Natural killer cell (primary cell): ENCODE measurements at regions not wholly inside any gene's neighbourhood (a gene's known extent, or its start where the extent isn't known, plus 50 kb on each side); places are given as distances from the start of the nearest gene placed in this dataset.

Source experiments
- ATAC-seq, 3 donors: fragments of 150-1000 bp in 2 of 3; fragments of 200-7000 bp in 1 of 3; cut with Tn5 transposase; 1 replicate in 1 of 3; 2 replicates in 2 of 3; pipeline ENCODE4 v1.10.0; 2021; ENCODE audit warnings: mild to moderate bottlenecking in 2 of 3, moderate library complexity in 2 of 3
- DNase-seq, 2 donors: peaks; one replicate each; pipeline versions ENCODE4 v3.0.0 to v3.0.0-alpha.2; 2013 to 2021; ENCODE audit warnings: mixed read lengths in 1 of 2
- H3K27ac ChIP-seq: one replicate; pipeline ENCODE4 v1.5.1; 2013; ENCODE audit warnings: mild to moderate bottlenecking, low read length
- H3K27me3 ChIP-seq: one replicate; pipeline ENCODE4 v1.6.1; 2013; ENCODE audit warnings: low read length; ENCODE audit not compliant: control insufficient read depth, insufficient read depth
- H3K36me3 ChIP-seq: one replicate; pipeline ENCODE4 v1.6.1; 2013; ENCODE audit warnings: low read length; ENCODE audit not compliant: control insufficient read depth, insufficient read depth
- H3K4me1 ChIP-seq: one replicate; pipeline ENCODE4 v1.6.1; 2013; ENCODE audit warnings: low read length; ENCODE audit not compliant: control insufficient read depth, insufficient read depth
- H3K4me3 ChIP-seq: one replicate; pipeline ENCODE4 v1.5.1; 2013; ENCODE audit warnings: low read length
- H3K9me3 ChIP-seq: one replicate; pipeline ENCODE4 v1.6.1; 2013; ENCODE audit warnings: low read length; ENCODE audit not compliant: control insufficient read depth, insufficient read depth
- H3K27ac Mint-ChIP-seq, 2 donors: one replicate each; pipeline ENCODE4 v1.8.0; 2022; ENCODE audit warnings: mild to moderate bottlenecking in 2 of 2, mixed read lengths in 2 of 2, moderate library complexity in 1 of 2
- H3K27me3 Mint-ChIP-seq, 2 donors: one replicate each; pipeline ENCODE4 v1.8.0; 2022; ENCODE audit warnings: low read depth in 2 of 2, mixed read lengths in 2 of 2
- H3K36me3 Mint-ChIP-seq: one replicate; pipeline ENCODE4 v1.8.0; 2022; ENCODE audit warnings: mixed read lengths
- H3K4me1 Mint-ChIP-seq, 2 donors: one replicate each; pipeline ENCODE4 v1.8.0; 2022; ENCODE audit warnings: mixed read lengths in 2 of 2
- H3K4me3 Mint-ChIP-seq: one replicate; pipeline ENCODE4 v1.8.0; 2022; ENCODE audit warnings: mild to moderate bottlenecking, moderate library complexity, mixed read lengths
- H3K9me3 Mint-ChIP-seq, 2 donors: one replicate each; pipeline ENCODE4 v1.8.0; 2022; ENCODE audit warnings: mixed read lengths in 2 of 2
- CTCF ChIP-seq: fragments of 200-600 bp; IDR thresholded peaks from one replicate; pipeline ENCODE4 v1.8.0; 2022; ENCODE audit warnings: antibody characterized with exemption
- WGBS: methylation state at CpG from one replicate; pipeline ENCODE4 v1.1.7; 2013; ENCODE audit warnings: missing lambda C conversion rate; ENCODE audit not compliant: insufficient coverage; 5-methylcytosine and 5-hydroxymethylcytosine counted together
- intact Hi-C: fragments of 100-400 bp; cut with micrococcal nuclease; formaldehyde crosslinking; loops from one replicate; pipeline ENCODE4 v1.14.2; 2022

GRCh38 chr2:64371727-64372126, 82.2 kb upstream of the LGALSL start:
- no peaks in the 10 kb centered on the region for H3K27me3 ChIP-seq
- 94% methylated on average over 2 of the region's 2 CpGs for whole genome bisulfite sequencing
- no peak for TF ChIP-seq CTCF
- intact Hi-C loops, result no loop called here
- H3K4me1 Mint-ChIP-seq, result no peaks in the 10 kb centered on the region
- H3K4me1 ChIP-seq, result no peaks in the 10 kb centered on the region
- peaks cover 8% of the 10 kb centered on the region for H3K9me3 ChIP-seq
- no peak overlapping the region for H3K4me3 Mint-ChIP-seq
- no peak overlapping the region for H3K27ac ChIP-seq
- H3K9me3 Mint-ChIP-seq, result no peaks in the 10 kb centered on the region
- no peak for DNase-seq
- peaks cover 4 to 16% of the 10 kb centered on the region in 2 donors for H3K27me3 Mint-ChIP-seq
- no peak for ATAC-seq
- H3K36me3 ChIP-seq, result no peaks in the 10 kb centered on the region
- no peak overlapping the region for H3K4me3 ChIP-seq
- no peaks in the 10 kb centered on the region for H3K36me3 Mint-ChIP-seq
- no peak overlapping the region for H3K27ac Mint-ChIP-seq

- H3K4me3 ChIP-seq, result no peak overlapping the region
- H3K4me1 ChIP-seq, result no peaks in the 10 kb centered on the region
- no peaks in the 10 kb centered on the region for H3K36me3 ChIP-seq
- DNase-seq (no peak), ATAC-seq (no peak)
- H3K4me1 Mint-ChIP-seq, result no peaks in the 10 kb centered on the region
- peaks cover 8% of the 10 kb centered on the region for H3K9me3 ChIP-seq
- TF ChIP-seq CTCF, result no peak
- no peaks in the 10 kb centered on the region for H3K36me3 Mint-ChIP-seq
- no peak overlapping the region for H3K27ac ChIP-seq
- WGBS, result 32% methylated on average over 4 of the region's 4 CpGs
- peaks cover 10 to 26% of the 10 kb centered on the region in 2 donors for H3K27me3 Mint-ChIP-seq
- intact Hi-C loops, result no loop called here
- no peak overlapping the region for H3K27ac Mint-ChIP-seq
- H3K27me3 ChIP-seq, result no peaks in the 10 kb centered on the region
- H3K9me3 Mint-ChIP-seq, result no peaks in the 10 kb centered on the region
- no peak overlapping the region for H3K4me3 Mint-ChIP-seq
These were observed 79.3 kb upstream of the LGALSL start for GRCh38 chr2:64374686-64375085.

- peaks cover 8% of the 10 kb centered on the region for H3K9me3 ChIP-seq
- 89% methylated on average over 5 of the region's 5 CpGs for WGBS
- no peak overlapping the region for H3K4me3 ChIP-seq
- H3K4me3 Mint-ChIP-seq, result no peak overlapping the region
- intact Hi-C loops, result no loop called here
- no peak for TF ChIP-seq CTCF
- no peaks in the 10 kb centered on the region for H3K9me3 Mint-ChIP-seq
- H3K4me1 ChIP-seq, result no peaks in the 10 kb centered on the region
- no peaks in the 10 kb centered on the region for H3K27me3 ChIP-seq
- H3K27ac Mint-ChIP-seq, result no peak overlapping the region
- no peaks in the 10 kb centered on the region for H3K36me3 Mint-ChIP-seq
- peaks cover 18 to 29% of the 10 kb centered on the region in 2 donors for H3K27me3 Mint-ChIP-seq
- H3K36me3 ChIP-seq, result no peaks in the 10 kb centered on the region
- DNase-seq, result no peak
- no peak overlapping the region for H3K27ac ChIP-seq
- ATAC-seq, result no peak
- no peaks in the 10 kb centered on the region for H3K4me1 Mint-ChIP-seq
These were observed 77.0 kb upstream of the LGALSL start for GRCh38 chr2:64376926-64377325.

GRCh38 chr2:64379186-64379585, 74.8 kb upstream of the LGALSL start:
- Histone ChIP-seq H3K27ac (no peak overlapping the region), H3K36me3 (no peaks in the 10 kb centered on the region), H3K9me3 (peaks cover 8% of the 10 kb centered on the region), H3K4me3 (no peak overlapping the region), H3K27me3 (no peaks in the 10 kb centered on the region), H3K4me1 (no peaks in the 10 kb centered on the region)
- Mint-ChIP-seq H3K9me3 (no peaks in the 10 kb centered on the region), H3K4me3 (no peak overlapping the region), H3K36me3 (no peaks in the 10 kb centered on the region), H3K27me3 (peaks cover 19% of the 10 kb centered on the region in 2 donors), H3K27ac (no peak overlapping the region), H3K4me1 (no peaks in the 10 kb centered on the region)
- ATAC-seq (no peak), DNase-seq (no peak)
- intact Hi-C loops, result no loop called here
- TF ChIP-seq CTCF, result no peak
- WGBS, result 93% methylated on average over 7 of the region's 7 CpGs
